ENCODE measurements at regions not wholly inside any gene's neighbourhood (a gene's known extent, or its start where the extent isn't known, plus 50 kb on each side); places are given as distances from the start of the nearest gene placed in this dataset.

- TF ChIP-seq FOSL2 (IDR thresholded peaks at IDR 0.05) (no peak), FOSL2 (CRISPR knock-in tag; IDR thresholded peaks at IDR 0.05) (no peak)
These were observed 664.3 kb downstream of the RFPL4B start (continued) for GRCh38 chr6:113011389-113011788.

GRCh38 chr6:113011801-113012200, 664.7 kb downstream of the RFPL4B start:
- DNase-seq (ENCODE audit: low read depth in 1 of 2, low spot score in 1 of 2) (no peak), FAIRE-seq (no peak), ATAC-seq (no peak)
- TF ChIP-seq RNF2 (IDR thresholded peaks at IDR 0.05; ENCODE audit: borderline replicate concordance, low read depth) = no peak
- TF ChIP-seq TP53 (CRISPR knock-in tag; IDR thresholded peaks at IDR 0.05) = no peak
- no peak for TF ChIP-seq RFX5 (IDR thresholded peaks at IDR 0.05)
- TF ChIP-seq HOXA7 (CRISPR knock-in tag; IDR thresholded peaks at IDR 0.05) = no peak
- TF ChIP-seq NPAS2 (CRISPR knock-in tag; IDR thresholded peaks at IDR 0.05; ENCODE audit: borderline replicate concordance) = no peak
- no peak for TF ChIP-seq POLR2AphosphoS2 (conservative IDR thresholded peaks at IDR 0.05; ENCODE audit: low read length)
- TF ChIP-seq RAD21 (conservative IDR thresholded peaks at IDR 0.05 in 1 of 2, IDR thresholded peaks at IDR 0.05 in 1 of 2) = no peak
- TF ChIP-seq HMGXB4 (CRISPR knock-in tag; IDR thresholded peaks at IDR 0.05; ENCODE audit: borderline replicate concordance) = no peak
- TF ChIP-seq KDM1A (IDR thresholded peaks at IDR 0.05; ENCODE audit: low read depth) = no peak
- no peak for TF ChIP-seq BHLHE40 (IDR thresholded peaks at IDR 0.05; ENCODE audit: low read depth, low read length)
- TF ChIP-seq NFE2L2 (conservative IDR thresholded peaks at IDR 0.05; ENCODE audit: low read length) = no peak
- no peak for TF ChIP-seq SREBF2 (IDR thresholded peaks at IDR 0.05)
- no peak for TF ChIP-seq RCOR1 (IDR thresholded peaks at IDR 0.05; ENCODE audit: low read depth, low read length)
- TF ChIP-seq EHF (CRISPR knock-in tag; IDR thresholded peaks at IDR 0.05) = no peak
- TF ChIP-seq HEYL (CRISPR knock-in tag; IDR thresholded peaks at IDR 0.05) = no peak
- CTCF ChIA-PET = no interaction called here
- Histone ChIP-seq H3K4me1 (no peaks in the 10 kb centered on the region), H3K9me3 (no peaks in the 10 kb centered on the region), H3K27ac (no peak overlapping the region), H3K4me3 (no peak overlapping the region), H3K4me2 (no peak overlapping the region)
- POLR2A ChIA-PET = interaction anchor here (0.6 kb wide), 1 partner anchor 23 kb away, joined by 3 read pairs; no protein-coding TSS in a partner anchor
- WGBS (ENCODE audit: missing lambda C conversion rate) = 59% methylated on average over 5 of the region's 5 CpGs

GRCh38 chr6:113015249-113015648, 668.1 kb downstream of the RFPL4B start:
- DNase-seq (ENCODE audit: low read depth in 1 of 2, low spot score in 1 of 2) (no peak), FAIRE-seq (no peak)
- CTCF ChIA-PET = no interaction called here

More at GRCh38 chr6:113015249-113015648, 668.1 kb downstream of the RFPL4B start:
- no peak for ATAC-seq
- no peaks in the 10 kb centered on the region for H3K4me1 ChIP-seq
- POLR2A ChIA-PET = no interaction called here
- no peak for TF ChIP-seq POLR2AphosphoS2 (conservative IDR thresholded peaks at IDR 0.05; ENCODE audit: low read length)
- TF ChIP-seq MAX (IDR thresholded peaks at IDR 0.05) = no peak
- no peak for TF ChIP-seq FOSL2 (IDR thresholded peaks at IDR 0.05)
- TF ChIP-seq FOSL2 (CRISPR knock-in tag; IDR thresholded peaks at IDR 0.05) = no peak
- TF ChIP-seq RCOR1 (IDR thresholded peaks at IDR 0.05; ENCODE audit: low read depth, low read length) = no peak
- no peak for TF ChIP-seq RAD21 (conservative IDR thresholded peaks at IDR 0.05 in 1 of 2, IDR thresholded peaks at IDR 0.05 in 1 of 2)
- no peak for TF ChIP-seq SMC3 (IDR thresholded peaks at IDR 0.05)
- no peak for TF ChIP-seq FOXS1 (CRISPR knock-in tag; IDR thresholded peaks at IDR 0.05)
- TF ChIP-seq JUNB (IDR thresholded peaks at IDR 0.05) = no peak
- TF ChIP-seq USF2 (IDR thresholded peaks at IDR 0.05) = no peak
- no peak for TF ChIP-seq BCL3 (IDR thresholded peaks at IDR 0.05)
- TF ChIP-seq CTCF (IDR thresholded peaks at IDR 0.05) = no peak
- TF ChIP-seq HOXA7 (CRISPR knock-in tag; IDR thresholded peaks at IDR 0.05) = no peak
- TF ChIP-seq PHF8 (IDR thresholded peaks at IDR 0.05; ENCODE audit: borderline replicate concordance, low read depth) = no peak
- no peak for TF ChIP-seq HDAC2 (IDR thresholded peaks at IDR 0.05)
- TF ChIP-seq CHD2 (IDR thresholded peaks at IDR 0.05; ENCODE audit: low read length, partially characterized antibody) = no peak
- no peak for TF ChIP-seq CBX8 (IDR thresholded peaks at IDR 0.05)
- no peak for TF ChIP-seq NFE2L2 (conservative IDR thresholded peaks at IDR 0.05; ENCODE audit: low read length)
- no peak overlapping the region for H3K4me2 ChIP-seq
- H3K9me3 ChIP-seq = no peaks in the 10 kb centered on the region
- H3K27ac ChIP-seq = no peak overlapping the region
- no peak overlapping the region for H3K4me3 ChIP-seq
- 65% methylated on average over 8 of the region's 8 CpGs for WGBS (ENCODE audit: missing lambda C conversion rate)

All from A549 (cell line).